ENCODE measurements at regions not wholly inside any gene's neighbourhood (a gene's known extent, or its start where the extent isn't known, plus 50 kb on each side); places are given as distances from the start of the nearest gene placed in this dataset.
A peak's percentile ranks its signal among the peaks of the same experiment; 100 is the strongest.
"Not testable (repeated sequence)": the region's sequence is repeated elsewhere in the genome, so short reads cannot be mapped to it uniquely, and the experiment has no call there.

- H3K9me3 ChIP-seq, result no peaks in the 10 kb centered on the region
- ATAC-seq (no peak), DNase-seq (peak in 1 of 4 donors; percentile 64)
- no peak for TF ChIP-seq CTCF (IDR thresholded peaks at IDR 0.05)
- no peak overlapping the region for H3K27ac ChIP-seq
- H3K27me3 ChIP-seq, result peaks cover 0 to 24% of the 10 kb centered on the region in 2 donors
- H3K4me1 ChIP-seq, result no peaks in the 10 kb centered on the region
- intact Hi-C loops (cut with DNase I), result no loop called here
- H3K4me3 ChIP-seq, result no peak overlapping the region
- H3K36me3 ChIP-seq, result no peaks in the 10 kb centered on the region
Observed at GRCh38 chr9:135179041-135179440, 91.6 kb downstream of the OLFM1 start.

GRCh38 chr9:135179976-135180375 lies 92.5 kb downstream of the OLFM1 start:
- no peaks in the 10 kb centered on the region for H3K36me3 ChIP-seq
- H3K4me1 ChIP-seq, result no peaks in the 10 kb centered on the region
- H3K4me3 ChIP-seq, result no peak overlapping the region
- TF ChIP-seq CTCF (IDR thresholded peaks at IDR 0.05), result no peak
- no peaks in the 10 kb centered on the region for H3K9me3 ChIP-seq
- peaks cover 0 to 24% of the 10 kb centered on the region in 2 donors for H3K27me3 ChIP-seq
- DNase-seq (peak in 1 of 4 donors; percentile 54), ATAC-seq (no peak)
- intact Hi-C loops (cut with DNase I), result no loop called here
- no peak overlapping the region for H3K27ac ChIP-seq

- no peak overlapping the region for H3K27ac ChIP-seq
- no peak for TF ChIP-seq CTCF (IDR thresholded peaks at IDR 0.05)
Observed at GRCh38 chr9:135180586-135180985, 93.1 kb downstream of the OLFM1 start.

GRCh38 chr9:135181336-135181735 lies 93.9 kb downstream of the OLFM1 start:
- Histone ChIP-seq H3K4me3 (no peak overlapping the region), H3K4me1 (no peaks in the 10 kb centered on the region), H3K27ac (no peak overlapping the region), H3K9me3 (no peaks in the 10 kb centered on the region), H3K27me3 (peaks cover 0 to 28% of the 10 kb centered on the region in 2 donors), H3K36me3 (no peaks in the 10 kb centered on the region)
- DNase-seq (peak in 1 of 4 donors; percentile 55), ATAC-seq (no peak)
- no peak for TF ChIP-seq CTCF (IDR thresholded peaks at IDR 0.05)
- intact Hi-C loops (cut with DNase I), result no loop called here

More at GRCh38 chr9:135180586-135180985, 93.1 kb downstream of the OLFM1 start:
- intact Hi-C loops (cut with DNase I), result no loop called here
- no peaks in the 10 kb centered on the region for H3K36me3 ChIP-seq
- peaks cover 0 to 24% of the 10 kb centered on the region in 2 donors for H3K27me3 ChIP-seq
- no peaks in the 10 kb centered on the region for H3K4me1 ChIP-seq
- ATAC-seq (no peak), DNase-seq (peak in 1 of 4 donors; percentile 18)
- no peak overlapping the region for H3K4me3 ChIP-seq
- no peaks in the 10 kb centered on the region for H3K9me3 ChIP-seq

- ATAC-seq; intact Hi-C loops (cut with DNase I); H3K36me3 ChIP-seq; H3K9me3 ChIP-seq; H3K27ac ChIP-seq; H3K4me1 ChIP-seq; H3K4me3 ChIP-seq: not testable (repeated sequence)
- H3K27me3 ChIP-seq, result peaks cover 0 to 32% of the 10 kb centered on the region in 2 donors
- DNase-seq, result peak in 1 of 4 donors; percentile 16
Observed at GRCh38 chr9:135181841-135182240, 94.4 kb downstream of the OLFM1 start.

- Histone ChIP-seq H3K9me3 (no peaks in the 10 kb centered on the region), H3K36me3 (no peaks in the 10 kb centered on the region), H3K4me1 (no peaks in the 10 kb centered on the region), H3K4me3 (no peak overlapping the region), H3K27ac (no peak overlapping the region), H3K27me3 (peaks cover 0 to 44% of the 10 kb centered on the region in 2 donors)
- TF ChIP-seq CTCF (IDR thresholded peaks at IDR 0.05), result no peak
- peak in 1 of 4 donors; percentile 37 for DNase-seq
- no peak for ATAC-seq
- intact Hi-C loops (cut with DNase I), result no loop called here
Observed at GRCh38 chr9:135183069-135183468, 95.6 kb downstream of the OLFM1 start.
